ENCODE measurements at regions not wholly inside any gene's neighbourhood (a gene's known extent, or its start where the extent isn't known, plus 50 kb on each side); places are given as distances from the start of the nearest gene placed in this dataset.

- TF ChIP-seq POLR2AphosphoS5 (IDR thresholded peaks at IDR 0.05; ENCODE audit: low read depth, low read length) (no peak), SP1 (IDR thresholded peaks at IDR 0.05; ENCODE audit: low read depth, low read length) (no peak), FOSL1 (IDR thresholded peaks at IDR 0.05; ENCODE audit: insufficient read depth, low read depth, low read length) (no peak), TBP (IDR thresholded peaks at IDR 0.05; ENCODE audit: low read depth, low read length) (no peak), SP4 (IDR thresholded peaks at IDR 0.05; ENCODE audit: low read length) (no peak)
Observed at GRCh38 chr9:99414321-99414720, 192.2 kb downstream of the SEC61B start (continued).
